ENCODE measurements at regions not wholly inside any gene's neighbourhood (a gene's known extent, or its start where the extent isn't known, plus 50 kb on each side); places are given as distances from the start of the nearest gene placed in this dataset.
"Not testable (repeated sequence)": the region's sequence is repeated elsewhere in the genome, so short reads cannot be mapped to it uniquely, and the experiment has no call there.

DNA sequence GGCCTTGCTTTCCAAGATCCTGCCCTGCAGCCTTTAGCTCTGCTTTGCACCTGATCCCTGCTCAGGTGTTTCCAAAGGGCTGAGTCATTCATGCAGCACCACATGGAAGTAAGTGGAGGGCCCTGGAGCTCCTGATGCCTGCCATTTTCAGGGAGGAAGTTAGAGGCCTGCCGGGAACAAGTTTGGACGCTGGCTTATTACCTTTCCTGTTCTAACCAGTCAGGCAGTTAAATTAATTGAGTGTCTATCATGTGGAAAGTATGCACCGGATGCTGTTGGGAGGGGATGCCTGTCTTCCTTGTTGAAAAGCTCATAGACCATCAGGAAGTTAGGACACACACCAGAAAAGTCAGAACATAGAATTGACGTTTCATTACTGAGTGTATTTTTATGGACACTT is 73.7 kb upstream of the PLET1 start:
- H3K9me3 ChIP-seq: no peaks in the 10 kb centered on the region; the same call in 1 of the 2 replicates
- H3K27me3 ChIP-seq: no peaks in the 10 kb centered on the region
- no peaks in the 10 kb centered on the region for H4K20me1 ChIP-seq
- H3K27ac ChIP-seq: no peak overlapping the region
- peak overlapping the region; percentile 39 for H3K4me2 ChIP-seq
- no peak overlapping the region for H3K9ac ChIP-seq
- TF ChIP-seq Cebpa-rat (IDR thresholded peaks at IDR 0.05): no peak
- no peak overlapping the region for H3K4me3 ChIP-seq
- no peaks in the 10 kb centered on the region for H3K36me3 ChIP-seq
- peaks cover 9% of the 10 kb centered on the region for H3K4me1 ChIP-seq

DNA sequence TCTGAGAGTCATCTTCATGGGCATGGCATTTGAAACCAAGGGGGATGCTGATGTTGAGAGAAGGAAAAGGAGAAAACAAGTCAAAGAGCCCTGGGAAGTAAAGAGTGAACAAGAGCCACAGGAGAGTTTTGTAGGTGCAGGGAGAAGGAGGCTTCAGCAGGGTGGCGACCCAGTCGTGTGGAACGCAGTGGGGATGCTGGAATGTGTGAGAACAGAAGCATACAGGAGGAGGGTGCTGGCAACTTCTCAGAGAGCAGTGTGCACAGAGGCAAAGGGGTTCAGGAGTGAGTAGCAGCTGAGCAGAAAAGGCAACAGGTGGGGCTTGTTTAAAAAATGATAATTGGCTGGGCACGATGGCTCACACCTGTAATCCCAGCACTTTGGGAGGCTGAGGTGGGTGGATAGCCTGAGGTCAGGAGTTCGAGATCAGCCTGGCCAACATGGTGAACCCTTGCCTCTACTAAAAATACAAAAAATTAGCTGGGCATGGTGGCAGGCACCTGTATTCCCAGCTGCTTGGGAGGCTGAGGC is 75.8 kb upstream of the PLET1 start:
- Histone ChIP-seq H3K27ac (no peak overlapping the region), H3K27me3 (no peaks in the 10 kb centered on the region), H3K9me3 (no peaks in the 10 kb centered on the region; the same call in 1 of the 2 replicates), H3K4me2 (no peak overlapping the region), H4K20me1 (no peaks in the 10 kb centered on the region), H3K36me3 (no peaks in the 10 kb centered on the region), H3K4me3 (no peak overlapping the region), H3K9ac (no peak overlapping the region), H3K4me1 (peaks cover 9% of the 10 kb centered on the region)
- no peak for TF ChIP-seq Cebpa-rat (IDR thresholded peaks at IDR 0.05)

DNA sequence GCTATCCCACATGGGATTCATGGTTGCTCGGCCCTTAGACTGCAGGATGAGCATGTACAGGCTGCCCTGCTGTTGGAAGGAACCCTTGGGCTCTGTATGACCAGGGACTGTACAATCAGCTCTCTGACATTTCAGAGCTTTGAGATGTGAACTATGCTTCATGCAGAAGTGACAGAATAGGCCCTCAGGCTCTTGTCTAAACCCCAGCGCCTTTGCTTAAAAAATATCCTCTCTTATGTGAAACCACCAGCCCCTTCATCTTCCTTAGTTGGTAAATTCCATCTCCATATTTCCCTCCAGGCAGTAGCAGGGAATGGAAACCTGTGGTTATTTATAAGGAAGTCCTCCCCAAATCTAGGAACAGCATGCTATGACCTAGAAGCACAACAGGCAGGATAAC is 78.9 kb upstream of the PLET1 start:
- H4K20me1 ChIP-seq: no peaks in the 10 kb centered on the region
- no peaks in the 10 kb centered on the region; the same call in 1 of the 2 replicates for H3K9me3 ChIP-seq
- no peak for TF ChIP-seq Cebpa-rat (IDR thresholded peaks at IDR 0.05)
- H3K4me3 ChIP-seq: no peak overlapping the region
- H3K9ac ChIP-seq: no peak overlapping the region
- H3K27me3 ChIP-seq: no peaks in the 10 kb centered on the region
- no peak overlapping the region for H3K27ac ChIP-seq
- no peak overlapping the region for H3K4me2 ChIP-seq
- peaks cover 16% of the 10 kb centered on the region for H3K4me1 ChIP-seq
- no peaks in the 10 kb centered on the region for H3K36me3 ChIP-seq

DNA sequence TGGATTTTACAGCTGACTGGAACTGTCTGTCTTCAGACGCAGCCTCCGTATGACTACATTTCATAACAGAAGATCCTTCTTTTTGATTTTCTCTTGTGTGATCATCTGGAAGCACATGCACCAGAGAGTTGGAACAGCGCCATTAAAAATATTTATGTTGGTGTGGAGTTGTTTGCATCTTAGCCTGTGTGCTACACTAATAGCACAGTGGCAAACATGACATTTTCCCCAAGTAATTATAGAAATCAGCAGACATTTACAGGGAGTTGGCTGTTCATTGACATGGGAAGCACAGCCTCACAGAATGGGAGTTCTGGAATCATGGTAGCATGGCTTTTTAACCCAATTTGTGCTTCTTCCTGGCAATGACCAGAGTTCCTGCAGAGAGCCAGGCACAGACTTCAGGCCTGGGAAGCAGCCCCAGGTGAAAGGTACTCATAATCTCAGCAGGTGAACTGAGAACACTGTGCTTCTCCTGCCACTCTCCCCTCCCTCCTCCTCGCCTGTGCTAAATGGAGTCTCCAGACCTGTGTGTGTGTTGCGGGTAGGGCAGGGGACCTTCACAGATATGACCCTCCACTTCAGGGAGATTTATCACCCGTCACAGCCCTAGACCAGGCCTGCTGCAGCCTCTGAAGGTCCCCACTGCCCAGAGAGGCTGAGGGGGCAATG is 82.8 kb upstream of the PLET1 start:
- H3K27me3 ChIP-seq: no peaks in the 10 kb centered on the region
- H3K4me1 ChIP-seq: peaks cover 33% of the 10 kb centered on the region
- H3K4me2 ChIP-seq: peak overlapping the region; percentile 54
- H3K36me3 ChIP-seq: no peaks in the 10 kb centered on the region
- H3K9me3 ChIP-seq: no peaks in the 10 kb centered on the region
- H3K27ac ChIP-seq: no peak overlapping the region
- H3K4me3 ChIP-seq: no peak overlapping the region
- H3K9ac ChIP-seq: no peak overlapping the region
- TF ChIP-seq Cebpa-rat (IDR thresholded peaks at IDR 0.05): no peak
- no peaks in the 10 kb centered on the region for H4K20me1 ChIP-seq

DNA sequence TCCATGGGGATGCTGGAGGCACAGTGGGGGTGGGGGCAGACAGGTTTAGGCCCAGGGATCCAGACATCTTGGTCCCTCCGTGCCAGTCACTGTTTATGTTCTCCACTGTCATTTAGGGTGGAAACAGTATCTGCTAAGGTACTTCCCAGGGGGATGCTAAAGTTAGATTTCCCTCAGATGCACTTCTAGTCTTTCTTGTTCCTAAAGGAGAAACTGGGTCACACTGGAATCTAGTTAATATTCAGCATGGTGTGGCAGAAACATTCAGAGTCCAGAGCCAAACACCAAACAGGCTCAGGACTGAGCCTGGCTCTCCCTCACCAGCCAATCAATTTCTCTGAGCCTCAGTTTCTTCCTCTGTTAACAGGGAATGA is 83.4 kb upstream of the PLET1 start:
- H3K27me3 ChIP-seq: no peaks in the 10 kb centered on the region
- H3K4me2 ChIP-seq: peak overlapping the region; percentile 54
- H3K9me3 ChIP-seq: no peaks in the 10 kb centered on the region
- 0 out of 2 replicates have a peak overlapping the region, but pooled peaks have one; percentile 12 for H3K27ac ChIP-seq
- no peak for TF ChIP-seq Cebpa-rat (IDR thresholded peaks at IDR 0.05)
- H3K4me3 ChIP-seq: no peak overlapping the region
- H3K4me1 ChIP-seq: peaks cover 33% of the 10 kb centered on the region
- H3K36me3 ChIP-seq: no peaks in the 10 kb centered on the region
- H3K9ac ChIP-seq: no peak overlapping the region
- no peaks in the 10 kb centered on the region for H4K20me1 ChIP-seq

DNA sequence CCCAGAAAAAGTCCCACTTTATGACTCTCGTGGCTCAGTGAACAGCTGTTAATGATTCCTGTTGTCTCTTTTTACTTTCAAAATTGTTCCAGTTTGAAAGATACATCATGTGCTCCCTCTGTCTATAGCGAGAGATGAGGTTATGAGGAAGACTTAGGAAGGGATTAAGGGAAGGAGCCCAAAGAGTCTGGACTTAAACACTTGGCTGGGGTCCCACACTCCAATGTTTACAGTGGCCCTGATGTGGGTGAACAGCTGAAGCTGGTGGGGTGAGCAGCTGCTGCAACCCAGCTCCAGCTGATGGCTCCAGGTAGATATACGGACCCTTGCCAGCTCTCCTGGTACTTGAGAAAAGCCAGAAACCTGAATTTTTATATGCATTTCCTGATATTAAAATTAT is 84.5 kb upstream of the PLET1 start:
- no peak overlapping the region for H3K27ac ChIP-seq
- peak overlapping the region; percentile 54; the same call in 1 of the 2 replicates for H3K4me2 ChIP-seq
- peaks cover 33% of the 10 kb centered on the region for H3K4me1 ChIP-seq
- no peak overlapping the region for H3K9ac ChIP-seq
- H3K27me3 ChIP-seq: no peaks in the 10 kb centered on the region
- no peaks in the 10 kb centered on the region for H3K9me3 ChIP-seq
- no peaks in the 10 kb centered on the region for H4K20me1 ChIP-seq
- no peaks in the 10 kb centered on the region for H3K36me3 ChIP-seq
- H3K4me3 ChIP-seq: no peak overlapping the region
- no peak for TF ChIP-seq Cebpa-rat (IDR thresholded peaks at IDR 0.05)

DNA sequence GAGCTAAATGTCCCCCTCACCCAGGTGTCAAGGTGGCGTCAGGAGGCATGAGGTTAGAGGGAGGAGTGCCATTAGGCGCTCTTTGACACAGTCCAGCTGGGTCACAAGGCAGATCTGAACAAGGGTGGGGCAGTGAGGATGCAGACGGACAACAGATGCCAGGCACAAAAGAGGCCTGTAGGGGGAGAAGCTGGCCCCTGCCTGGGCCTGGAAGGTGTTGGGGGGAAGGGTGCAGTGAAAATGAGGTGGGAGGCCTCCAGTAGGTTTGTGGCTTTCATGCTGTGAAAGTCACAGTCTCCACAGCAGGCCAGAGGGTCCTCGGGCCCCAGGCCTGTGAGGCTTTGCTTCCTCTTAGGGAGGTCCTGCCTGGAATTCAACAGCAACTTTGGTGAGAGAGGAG is 85.0 kb upstream of the PLET1 start:
- H3K4me3 ChIP-seq: no peak overlapping the region
- no peak for TF ChIP-seq Cebpa-rat (IDR thresholded peaks at IDR 0.05)
- peak overlapping the region; percentile 25 for H3K4me2 ChIP-seq
- no peaks in the 10 kb centered on the region for H4K20me1 ChIP-seq
- H3K27me3 ChIP-seq: no peaks in the 10 kb centered on the region
- H3K9me3 ChIP-seq: no peaks in the 10 kb centered on the region
- no peak overlapping the region; the same call in 1 of the 2 replicates for H3K9ac ChIP-seq
- H3K27ac ChIP-seq: peak overlapping the region; percentile 5; the same call in 1 of the 2 replicates
- no peaks in the 10 kb centered on the region for H3K36me3 ChIP-seq
- peaks cover 33% of the 10 kb centered on the region for H3K4me1 ChIP-seq

DNA sequence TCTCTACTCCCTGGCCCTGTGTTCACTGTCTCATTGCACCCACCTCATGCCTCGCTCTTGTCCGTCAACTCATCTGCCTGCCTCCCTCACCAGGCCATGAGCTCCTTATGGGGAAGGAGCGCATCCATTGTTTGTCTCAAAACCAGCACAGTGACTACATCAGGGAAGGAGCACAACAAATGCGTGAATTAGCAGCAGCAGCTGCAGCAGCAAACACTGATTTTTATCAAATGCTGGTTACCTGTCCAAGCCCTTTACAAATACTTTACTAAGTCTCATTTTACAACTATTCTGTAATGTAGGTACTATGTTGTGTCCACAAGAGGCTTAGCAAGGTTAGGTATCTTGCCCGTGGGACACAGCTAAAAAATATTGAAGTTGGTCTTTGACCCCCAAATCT is 85.9 kb upstream of the PLET1 start:
- peak overlapping the region; percentile 25; the same call in 1 of the 2 replicates for H3K4me2 ChIP-seq
- H3K4me3 ChIP-seq: no peak overlapping the region
- H3K36me3 ChIP-seq: no peaks in the 10 kb centered on the region
- H3K27me3 ChIP-seq: no peaks in the 10 kb centered on the region
- no peak overlapping the region for H3K9ac ChIP-seq
- H4K20me1 ChIP-seq: no peaks in the 10 kb centered on the region
- H3K9me3 ChIP-seq: no peaks in the 10 kb centered on the region
- no peak overlapping the region for H3K27ac ChIP-seq
- TF ChIP-seq Cebpa-rat (IDR thresholded peaks at IDR 0.05): no peak
- peaks cover 33% of the 10 kb centered on the region for H3K4me1 ChIP-seq

DNA sequence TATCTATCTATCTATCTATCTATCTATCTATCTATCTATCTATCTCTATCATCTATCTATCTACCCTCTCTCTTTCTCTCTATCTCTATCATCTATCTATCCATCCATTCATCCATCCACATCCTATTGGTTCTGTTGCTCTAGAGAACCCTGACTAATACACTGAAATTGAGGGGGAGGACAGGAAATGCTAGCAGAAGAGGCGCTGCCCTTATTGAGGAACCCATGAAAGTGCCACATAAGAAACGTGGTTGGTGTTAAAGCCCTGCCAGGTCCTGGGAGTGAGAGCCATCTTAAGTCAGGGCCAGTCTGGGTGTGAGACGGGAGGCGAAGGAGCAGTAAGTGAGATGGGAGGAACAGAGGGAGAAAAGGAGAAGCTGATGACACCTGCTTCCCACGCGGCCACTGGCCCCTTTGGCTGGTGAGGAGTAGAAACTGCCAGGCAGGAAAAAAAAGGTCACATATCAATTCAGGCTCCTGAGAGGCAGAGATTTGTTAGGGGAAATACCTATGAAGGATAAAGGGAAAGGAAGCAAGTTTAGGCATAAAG is 87.9 kb upstream of the PLET1 start:
- Histone ChIP-seq H3K4me1 (peaks cover 30% of the 10 kb centered on the region), H3K4me3 (no peak overlapping the region), H3K36me3 (no peaks in the 10 kb centered on the region), H3K9me3 (no peaks in the 10 kb centered on the region), H3K27me3 (no peaks in the 10 kb centered on the region), H3K27ac (no peak overlapping the region), H3K9ac (no peak overlapping the region), H3K4me2 (no peak overlapping the region), H4K20me1 (no peaks in the 10 kb centered on the region)
- no peak for TF ChIP-seq Cebpa-rat (IDR thresholded peaks at IDR 0.05)

DNA sequence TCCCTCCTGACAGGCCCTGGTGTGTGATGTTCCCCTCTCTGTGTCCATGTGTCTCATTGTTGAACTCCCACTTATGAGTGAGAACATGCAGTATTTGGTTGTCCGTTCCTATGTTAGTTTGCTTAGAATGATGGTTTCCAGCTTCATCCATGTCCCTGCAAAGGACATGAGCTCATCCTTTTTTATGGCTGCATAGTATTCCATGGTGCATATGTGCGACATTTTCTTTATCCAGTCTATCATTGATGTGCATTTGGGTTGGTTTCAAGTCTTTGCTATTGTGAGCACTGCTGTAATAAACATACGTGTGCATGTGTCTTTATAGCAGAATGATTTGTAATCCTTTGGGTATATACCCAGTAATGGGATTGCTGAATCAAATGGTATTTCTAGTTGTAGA is 90.8 kb upstream of the PLET1 start:
- H3K36me3 ChIP-seq, H3K27me3 ChIP-seq, H3K4me2 ChIP-seq, H4K20me1 ChIP-seq, H3K27ac ChIP-seq, H3K9ac ChIP-seq, H3K4me1 ChIP-seq, H3K4me3 ChIP-seq, H3K9me3 ChIP-seq: not testable (repeated sequence)

All from BLaER1 (cell line).